ENCODE measurements at regions not wholly inside any gene's neighbourhood (a gene's known extent, or its start where the extent isn't known, plus 50 kb on each side); places are given as distances from the start of the nearest gene placed in this dataset.

- peak; percentile 60 for FAIRE-seq
Observed at GRCh38 chr11:127612607-127613006, 612.0 kb upstream of the KIRREL3 start.

DNA sequence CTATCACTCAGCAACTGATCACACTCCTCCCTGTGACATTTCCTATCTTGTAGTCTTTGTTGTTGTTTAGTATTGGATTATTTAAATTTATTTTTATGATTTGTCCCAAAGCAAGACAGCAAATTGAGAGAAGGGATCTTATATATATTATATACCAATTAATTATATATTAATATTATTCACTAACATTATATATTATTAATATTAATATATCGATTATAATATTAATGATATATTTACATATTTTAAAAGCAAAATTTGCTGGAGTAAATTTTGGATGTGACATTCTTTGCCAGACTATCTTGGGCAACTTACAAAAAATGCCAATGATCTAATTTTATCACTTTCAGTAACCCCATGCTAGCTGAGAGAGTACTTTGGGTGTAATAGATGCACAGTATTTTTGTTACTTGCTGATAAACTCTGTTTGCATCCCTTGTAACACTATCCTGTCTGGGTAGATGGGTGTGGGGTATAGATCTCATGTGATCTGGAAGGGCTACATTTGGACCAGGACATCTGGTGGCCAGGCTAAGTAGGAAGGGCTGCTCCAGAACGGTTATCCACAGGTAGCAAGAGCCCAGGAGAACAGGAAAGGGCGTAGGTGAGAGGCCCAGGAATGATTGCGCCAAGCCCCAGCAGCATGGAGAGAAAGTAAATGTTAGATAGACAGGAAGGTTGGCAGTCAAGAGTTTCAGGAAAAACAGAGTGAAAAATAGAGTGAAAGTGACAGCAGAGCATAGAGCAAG lies 608.6 kb upstream of the KIRREL3 start:
- TF ChIP-seq, protein P1, sequence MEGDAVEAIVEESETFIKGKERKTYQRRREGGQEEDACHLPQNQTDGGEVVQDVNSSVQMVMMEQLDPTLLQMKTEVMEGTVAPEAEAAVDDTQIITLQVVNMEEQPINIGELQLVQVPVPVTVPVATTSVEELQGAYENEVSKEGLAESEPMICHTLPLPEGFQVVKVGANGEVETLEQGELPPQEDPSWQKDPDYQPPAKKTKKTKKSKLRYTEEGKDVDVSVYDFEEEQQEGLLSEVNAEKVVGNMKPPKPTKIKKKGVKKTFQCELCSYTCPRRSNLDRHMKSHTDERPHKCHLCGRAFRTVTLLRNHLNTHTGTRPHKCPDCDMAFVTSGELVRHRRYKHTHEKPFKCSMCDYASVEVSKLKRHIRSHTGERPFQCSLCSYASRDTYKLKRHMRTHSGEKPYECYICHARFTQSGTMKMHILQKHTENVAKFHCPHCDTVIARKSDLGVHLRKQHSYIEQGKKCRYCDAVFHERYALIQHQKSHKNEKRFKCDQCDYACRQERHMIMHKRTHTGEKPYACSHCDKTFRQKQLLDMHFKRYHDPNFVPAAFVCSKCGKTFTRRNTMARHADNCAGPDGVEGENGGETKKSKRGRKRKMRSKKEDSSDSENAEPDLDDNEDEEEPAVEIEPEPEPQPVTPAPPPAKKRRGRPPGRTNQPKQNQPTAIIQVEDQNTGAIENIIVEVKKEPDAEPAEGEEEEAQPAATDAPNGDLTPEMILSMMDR (IDR thresholded peaks at IDR 0.05; ENCODE audit: insufficient read depth, low read length, severe bottlenecking) = no peak
- no peaks in the 10 kb centered on the region for H3K27me3 ChIP-seq (ENCODE audit: control insufficient read depth, insufficient read depth, low read length)
- no peak for FAIRE-seq
- DNase-seq (ENCODE audit: low read depth) = no peak
- no peaks in the 10 kb centered on the region for H3K36me3 ChIP-seq (ENCODE audit: control insufficient read depth, insufficient read depth, low read length)
- H3K4me3 ChIP-seq (ENCODE audit: low read depth, low read length) = no peak overlapping the region

More at GRCh38 chr11:127612607-127613006, 612.0 kb upstream of the KIRREL3 start:
- Histone ChIP-seq H3K27me3 (ENCODE audit: control insufficient read depth, insufficient read depth, low read length) (no peaks in the 10 kb centered on the region), H3K36me3 (ENCODE audit: control insufficient read depth, insufficient read depth, low read length) (no peaks in the 10 kb centered on the region), H3K4me3 (ENCODE audit: low read depth, low read length) (no peak overlapping the region)
- TF ChIP-seq, protein P1 (IDR thresholded peaks at IDR 0.05; ENCODE audit: insufficient read depth, low read length, severe bottlenecking) = no peak
- no peak for DNase-seq (ENCODE audit: low read depth)

GRCh38 chr11:127607487-127608085 lies 607.0 kb upstream of the KIRREL3 start:
- no peaks in the 10 kb centered on the region for H3K36me3 ChIP-seq (ENCODE audit: control insufficient read depth, insufficient read depth, low read length)
- FAIRE-seq (no peak), DNase-seq (ENCODE audit: low read depth) (no peak)
- no peaks in the 10 kb centered on the region for H3K27me3 ChIP-seq (ENCODE audit: control insufficient read depth, insufficient read depth, low read length)
- H3K4me3 ChIP-seq (ENCODE audit: low read depth, low read length) = no peak overlapping the region
- TF ChIP-seq, protein P1 (IDR thresholded peaks at IDR 0.05; ENCODE audit: insufficient read depth, low read length, severe bottlenecking) = no peak

- no peaks in the 10 kb centered on the region for H3K36me3 ChIP-seq (ENCODE audit: control insufficient read depth, insufficient read depth, low read length)
- no peak overlapping the region for H3K4me3 ChIP-seq (ENCODE audit: low read depth, low read length)
- no peak for DNase-seq (ENCODE audit: low read depth)
- TF ChIP-seq, protein P1 (IDR thresholded peaks at IDR 0.05; ENCODE audit: insufficient read depth, low read length, severe bottlenecking) = no peak
- H3K27me3 ChIP-seq (ENCODE audit: control insufficient read depth, insufficient read depth, low read length) = no peaks in the 10 kb centered on the region
- FAIRE-seq = no peak
Observed at GRCh38 chr11:127601578-127601977, 601.0 kb upstream of the KIRREL3 start.

- Histone ChIP-seq H3K4me3 (ENCODE audit: low read depth, low read length) (no peak overlapping the region), H3K36me3 (ENCODE audit: control insufficient read depth, insufficient read depth, low read length) (no peaks in the 10 kb centered on the region), H3K27me3 (ENCODE audit: control insufficient read depth, insufficient read depth, low read length) (no peaks in the 10 kb centered on the region)
- no peak for FAIRE-seq
- no peak for DNase-seq (ENCODE audit: low read depth)
- TF ChIP-seq, protein P1 (IDR thresholded peaks at IDR 0.05; ENCODE audit: insufficient read depth, low read length, severe bottlenecking) = no peak
Observed at GRCh38 chr11:127600674-127601073, 600.1 kb upstream of the KIRREL3 start.

Data from bronchial epithelial cell (primary cell).